Mesodermal cell (in vitro differentiated cells): ENCODE measurements at regions not wholly inside any gene's neighbourhood (a gene's known extent, or its start where the extent isn't known, plus 50 kb on each side); places are given as distances from the start of the nearest gene placed in this dataset.
"Not testable (repeated sequence)": the region's sequence is repeated elsewhere in the genome, so short reads cannot be mapped to it uniquely, and the experiment has no call there.

Experiments
- H3K27ac ChIP-seq: 2 replicates; pipeline ENCODE4 v1.7.0; 2013; ENCODE audit warnings: mild to moderate bottlenecking, low read depth, low read length, moderate library complexity; ENCODE audit not compliant: severe bottlenecking
- H3K36me3 ChIP-seq: 2 replicates; pipeline ENCODE4 v1.7.1; 2013; ENCODE audit warnings: mild to moderate bottlenecking, low read length, moderate library complexity; ENCODE audit not compliant: control insufficient read depth, insufficient read depth
- H3K4me1 ChIP-seq: one replicate; pipeline ENCODE4 v1.7.1; 2013; ENCODE audit warnings: mild to moderate bottlenecking, low read length; ENCODE audit not compliant: insufficient read depth, control insufficient read depth, poor library complexity, severe bottlenecking
- H3K4me3 ChIP-seq: 2 replicates; pipeline ENCODE4 v1.7.0; 2013; ENCODE audit warnings: low read length, control low read depth, mild to moderate bottlenecking; ENCODE audit not compliant: insufficient read depth, poor library complexity, severe bottlenecking; ENCODE audit errors: extremely low read depth
- H3K9me3 ChIP-seq: 2 replicates; pipeline ENCODE4 v1.7.1; 2013; ENCODE audit warnings: mild to moderate bottlenecking, low read length, moderate library complexity; ENCODE audit not compliant: control insufficient read depth
- WGBS, 2 experiments: methylation state at CpG; one replicate each; pipeline ENCODE4 v1.1.5; 2013; ENCODE audit warnings: missing lambda C conversion rate in 2 of 2; ENCODE audit not compliant: insufficient coverage in 2 of 2; 5-methylcytosine and 5-hydroxymethylcytosine counted together

- H3K9me3 ChIP-seq = not testable (repeated sequence)
- 93 to 94% methylated on average over 5 to 16 of the region's 24 CpGs for WGBS, 2 experiments
Measured at GRCh38 chr22:23460517-23461031, 119.5 kb downstream of the IGLL1 start.

GRCh38 chr22:23459645-23460516 is 120.2 kb downstream of the IGLL1 start:
- H3K36me3 ChIP-seq, H3K4me1 ChIP-seq, H3K4me3 ChIP-seq, H3K9me3 ChIP-seq, H3K27ac ChIP-seq: not testable (repeated sequence)
- 83 to 88% methylated on average over 20 to 21 of the region's 24 CpGs for WGBS, 2 experiments

More at GRCh38 chr22:23460517-23461031, 119.5 kb downstream of the IGLL1 start:
- not testable (repeated sequence) for H3K27ac ChIP-seq, H3K4me3 ChIP-seq, H3K36me3 ChIP-seq, H3K4me1 ChIP-seq

GRCh38 chr22:23458663-23459541 is 121.2 kb downstream of the IGLL1 start:
- Histone ChIP-seq H3K4me3 (no peak overlapping the region), H3K4me1 (peaks cover 3% of the 10 kb centered on the region), H3K36me3 (no peaks in the 10 kb centered on the region), H3K9me3 (no peaks in the 10 kb centered on the region), H3K27ac (no peak overlapping the region)
- WGBS, 2 experiments = 96% methylated on average over 61 to 62 of the region's 64 CpGs

- Histone ChIP-seq H3K27ac (no peak overlapping the region), H3K4me3 (no peak overlapping the region), H3K36me3 (no peaks in the 10 kb centered on the region), H3K9me3 (no peaks in the 10 kb centered on the region), H3K4me1 (peaks cover 3% of the 10 kb centered on the region)
- 92 to 97% methylated on average over 15 to 16 of the region's 21 CpGs for WGBS, 2 experiments
Measured at GRCh38 chr22:23457380-23457985, 122.6 kb downstream of the IGLL1 start.

GRCh38 chr22:23456666-23457379 is 123.3 kb downstream of the IGLL1 start:
- H3K27ac ChIP-seq, H3K4me3 ChIP-seq, H3K4me1 ChIP-seq, H3K36me3 ChIP-seq, H3K9me3 ChIP-seq: not testable (repeated sequence)
- WGBS, 2 experiments = 91 to 96% methylated on average over 19 to 22 of the region's 27 CpGs

- H3K27ac ChIP-seq, H3K4me1 ChIP-seq, H3K4me3 ChIP-seq, H3K9me3 ChIP-seq, H3K36me3 ChIP-seq: not testable (repeated sequence)
- WGBS, 2 experiments = 78 to 86% methylated on average over 6 to 8 of the region's 9 CpGs
Measured at GRCh38 chr22:23454345-23454744, 125.7 kb downstream of the IGLL1 start.

GRCh38 chr22:23453277-23453676 is 126.8 kb downstream of the IGLL1 start:
- H3K9me3 ChIP-seq = no peaks in the 10 kb centered on the region
- H3K4me1 ChIP-seq = peaks cover 3% of the 10 kb centered on the region
- H3K36me3 ChIP-seq = no peaks in the 10 kb centered on the region
- no peak overlapping the region for H3K27ac ChIP-seq
- no peak overlapping the region for H3K4me3 ChIP-seq
- WGBS, 2 experiments = 93 to 96% methylated on average over 3 to 5 of the region's 9 CpGs

GRCh38 chr22:23452231-23453010 is 127.7 kb downstream of the IGLL1 start:
- Histone ChIP-seq H3K36me3 (no peaks in the 10 kb centered on the region), H3K4me1 (peaks cover under 1% of the 10 kb centered on the region), H3K4me3 (no peak overlapping the region), H3K27ac (no peak overlapping the region), H3K9me3 (no peaks in the 10 kb centered on the region)
- 90 to 95% methylated on average over 7 to 22 of the region's 23 CpGs for WGBS, 2 experiments

- not testable (repeated sequence) for H3K4me1 ChIP-seq, H3K9me3 ChIP-seq, H3K36me3 ChIP-seq, H3K27ac ChIP-seq, H3K4me3 ChIP-seq
- 81 to 82% methylated on average over 18 to 20 of the region's 30 CpGs for WGBS, 2 experiments
Measured at GRCh38 chr22:23451452-23452230, 128.4 kb downstream of the IGLL1 start.
